GM18868 (cell line): ENCODE measurements at regions not wholly inside any gene's neighbourhood (a gene's known extent, or its start where the extent isn't known, plus 50 kb on each side); places are given as distances from the start of the nearest gene placed in this dataset.
A peak's percentile ranks its signal among the peaks of the same experiment; 100 is the strongest.

Source experiments
- ATAC-seq: cut with Tn5 transposase; IDR thresholded peaks from one replicate; pipeline ENCODE4 v1.9.1; 2021; ENCODE audit warnings: mild to moderate bottlenecking, moderate library complexity; ENCODE audit not compliant: unreplicated experiment

DNA sequence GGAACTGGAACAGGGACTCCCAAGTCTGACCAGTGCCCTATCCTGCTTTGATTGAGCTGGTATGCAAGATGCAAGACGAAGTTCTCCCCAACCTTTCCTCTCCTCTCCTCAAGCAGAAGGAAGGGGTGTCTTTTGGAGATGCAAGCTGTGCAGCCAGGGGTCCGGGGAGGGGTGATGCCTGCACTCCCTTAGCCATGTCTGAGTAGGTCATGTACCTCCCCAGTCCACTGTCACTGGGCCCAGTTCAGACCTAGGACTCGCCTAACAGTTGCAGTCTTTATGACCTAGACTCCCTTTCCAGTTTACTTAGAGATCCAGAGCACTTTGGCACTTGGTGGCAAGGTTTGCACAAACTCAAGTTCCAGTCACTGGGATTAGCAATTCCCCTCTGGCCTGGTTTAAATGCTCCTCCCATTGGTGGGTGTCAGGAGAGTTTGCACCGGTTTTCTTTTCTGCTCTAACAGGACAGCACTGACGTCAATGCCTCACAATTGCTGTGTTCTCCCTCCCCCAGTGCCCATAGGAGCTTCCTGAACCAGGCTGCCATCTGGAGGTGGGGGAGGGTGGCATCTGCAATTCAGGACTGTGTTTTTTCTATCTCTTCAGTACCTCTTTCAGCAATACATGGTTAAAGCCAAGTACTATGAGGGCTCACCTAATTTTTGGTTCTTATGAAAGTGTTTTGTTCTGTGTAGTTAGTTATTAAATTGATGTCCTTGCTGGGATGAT, 782.2 kb downstream of the ARAP2 start:
- no peak for ATAC-seq

DNA sequence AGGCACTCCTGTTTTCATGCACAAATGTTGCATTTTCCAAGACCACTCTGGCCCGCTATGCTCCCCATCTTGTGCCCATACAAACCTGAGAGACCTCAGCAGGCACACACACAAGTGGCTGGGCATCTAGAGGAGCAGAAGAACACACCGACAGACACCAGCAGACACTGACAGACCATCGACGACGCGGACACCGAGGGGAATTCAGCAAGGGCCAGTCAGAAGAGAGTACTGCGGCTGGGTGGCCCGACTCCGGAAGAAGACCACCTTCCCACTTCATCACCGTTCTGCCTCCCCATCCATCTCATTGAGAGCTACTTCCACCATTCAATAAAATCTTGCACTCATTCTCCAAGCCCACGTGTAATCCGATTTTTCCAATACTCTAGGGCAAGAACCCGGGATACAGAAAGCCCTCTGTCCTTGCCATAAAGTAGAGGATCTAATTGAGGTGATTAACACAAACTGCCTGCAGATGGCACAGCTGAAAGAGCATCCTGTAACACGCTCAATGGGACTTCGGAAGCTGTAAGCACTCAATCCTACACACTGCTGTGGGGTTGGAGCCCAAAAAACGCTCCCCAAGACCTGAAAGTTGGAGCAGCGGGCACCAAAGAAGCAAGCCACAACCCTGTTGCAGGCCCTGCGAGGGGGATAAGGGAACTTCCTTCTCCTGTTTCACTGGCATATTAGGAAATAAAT, 780.9 kb downstream of the ARAP2 start:
- ATAC-seq = no peak

DNA sequence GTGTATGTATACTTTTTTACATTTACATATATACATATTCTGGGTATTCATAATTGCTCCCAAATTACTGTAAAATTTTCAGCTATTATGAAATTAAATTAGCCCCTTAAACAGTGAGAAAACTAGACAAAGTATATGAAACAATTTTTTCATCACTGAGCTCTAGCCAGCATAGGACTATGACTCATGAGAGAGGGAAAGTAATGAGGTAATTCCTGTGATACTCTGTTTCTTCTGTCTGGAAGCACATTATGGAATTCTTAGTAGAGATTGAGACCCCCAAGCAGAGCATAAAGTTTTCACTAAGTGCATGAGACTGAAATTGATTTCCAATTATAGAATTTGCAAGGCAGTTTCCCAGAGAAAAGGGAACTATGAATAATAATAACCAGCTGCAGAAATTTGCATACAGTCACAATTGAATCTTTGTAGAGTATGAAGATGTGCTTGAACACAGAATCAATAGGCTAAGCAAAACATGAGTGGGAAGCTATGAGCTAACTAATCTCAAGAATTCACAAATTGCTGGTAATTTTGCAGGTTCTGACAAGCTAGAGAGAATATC, 779.3 kb downstream of the ARAP2 start:
- no peak for ATAC-seq

DNA sequence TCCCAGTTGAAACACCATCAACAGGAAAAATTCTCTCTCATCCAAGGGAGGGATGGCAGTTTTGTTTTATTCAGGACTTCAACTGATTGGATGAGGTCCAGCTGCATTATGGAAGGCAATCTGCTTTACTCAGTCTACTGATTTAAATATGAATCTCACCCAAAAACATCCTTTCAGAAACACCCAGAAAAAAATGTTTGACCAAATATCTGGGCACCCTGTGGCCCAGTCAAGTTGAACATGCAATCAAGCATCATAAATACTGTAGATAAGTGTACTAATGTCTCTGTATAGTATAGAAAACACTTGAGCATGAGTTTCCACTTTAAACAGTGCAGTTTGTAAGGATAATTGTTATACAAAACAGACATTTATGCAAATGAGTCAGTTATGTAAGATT, 753.2 kb downstream of the ARAP2 start:
- ATAC-seq = no peak

DNA sequence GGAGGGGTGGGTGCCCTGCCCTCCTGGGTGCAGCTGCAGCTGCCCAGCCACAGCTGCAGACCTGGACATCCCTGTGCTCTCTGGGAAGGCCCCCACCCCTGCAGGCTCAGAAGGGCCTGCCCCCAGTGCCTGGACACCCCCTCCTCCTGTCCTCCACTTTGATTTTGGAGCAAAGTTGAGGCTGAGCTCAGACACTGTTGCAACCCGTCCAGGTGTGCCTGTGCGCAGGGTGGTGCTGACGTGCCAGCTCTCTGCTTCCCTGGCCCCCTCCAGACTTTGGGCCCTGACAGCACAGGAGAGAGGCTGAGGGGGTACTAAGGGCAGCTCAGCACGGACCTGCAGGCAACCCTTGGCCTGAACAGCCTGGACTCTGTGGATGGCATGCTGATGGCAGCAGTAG, 750.3 kb downstream of the ARAP2 start:
- no peak for ATAC-seq

DNA sequence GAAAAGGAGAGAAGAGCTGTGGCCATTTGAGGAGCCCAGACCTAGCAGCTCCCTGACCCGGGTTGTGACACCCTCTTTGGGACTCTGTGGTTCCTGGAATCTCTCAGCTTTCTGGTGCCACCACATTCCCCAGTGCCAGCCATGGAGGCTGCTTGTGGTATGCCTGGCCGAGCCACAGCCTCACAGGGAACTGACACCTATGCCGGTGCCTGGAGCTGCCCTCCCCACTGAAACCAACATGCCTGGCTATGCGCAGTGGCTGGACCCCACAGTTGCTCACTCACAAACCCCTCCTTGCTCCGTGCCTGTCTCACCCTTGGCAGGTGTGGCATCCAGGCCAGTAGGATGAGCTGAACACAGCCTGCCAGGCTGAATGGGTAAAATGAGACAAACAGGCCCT, 749.4 kb downstream of the ARAP2 start:
- ATAC-seq = no peak

DNA sequence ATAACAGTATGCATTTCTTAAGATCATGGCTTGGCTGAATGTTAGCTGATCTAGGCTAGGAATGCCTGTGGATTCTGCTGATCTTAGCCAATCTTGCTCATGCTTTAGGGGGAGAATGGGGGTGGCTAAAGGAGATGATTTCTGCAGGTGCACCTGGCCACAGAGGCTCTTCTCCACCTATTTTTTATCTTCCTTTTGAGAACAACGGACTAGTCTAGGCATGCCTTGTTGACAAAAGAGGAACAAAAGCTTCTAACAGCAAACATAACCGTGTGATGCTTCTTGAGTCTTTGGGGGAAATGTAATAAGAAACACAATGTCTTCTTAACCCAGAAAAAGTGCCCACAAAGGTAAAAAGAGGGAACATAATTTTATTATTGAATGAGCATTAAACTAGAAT, 743.5 kb downstream of the ARAP2 start:
- peak; percentile 77 for ATAC-seq

DNA sequence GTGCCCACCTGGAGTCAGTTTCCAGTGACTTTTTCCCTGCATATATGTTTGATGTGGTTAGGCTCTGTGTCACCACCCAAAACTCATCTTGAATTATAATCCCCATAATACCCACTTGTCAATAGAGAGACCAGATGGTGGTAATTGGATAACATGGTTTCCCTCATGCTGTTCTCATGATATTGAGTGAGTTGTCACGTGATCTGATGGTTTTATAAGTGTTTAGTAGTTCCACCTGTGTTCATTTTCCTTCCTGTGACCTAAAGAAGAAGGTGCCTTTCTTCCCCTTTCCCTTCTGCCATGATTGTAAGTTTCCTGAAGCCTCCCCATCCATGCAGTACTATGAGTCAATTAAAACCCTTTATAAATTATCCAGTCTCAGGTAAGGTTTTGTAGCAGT, 740.9 kb downstream of the ARAP2 start:
- no peak for ATAC-seq

DNA sequence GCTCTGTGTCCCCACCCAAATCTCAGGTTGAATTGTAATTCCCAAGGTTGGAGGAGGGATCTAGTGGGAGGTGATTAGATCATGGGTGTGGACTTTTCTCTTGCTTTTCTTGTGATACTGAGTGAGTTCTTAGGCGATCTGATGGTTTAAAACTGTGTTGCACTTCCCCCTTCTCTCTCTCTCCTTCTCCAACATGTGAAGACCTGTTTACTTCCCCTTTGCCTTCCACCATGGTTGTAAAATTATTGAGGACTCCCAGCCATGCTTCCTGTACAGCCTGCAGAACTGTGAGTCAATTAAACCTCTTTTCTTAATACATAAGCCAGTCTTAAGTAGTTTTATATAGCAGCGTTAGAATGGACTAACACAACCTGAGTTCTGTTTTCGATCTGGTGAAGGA, 738.2 kb downstream of the ARAP2 start:
- no peak for ATAC-seq

DNA sequence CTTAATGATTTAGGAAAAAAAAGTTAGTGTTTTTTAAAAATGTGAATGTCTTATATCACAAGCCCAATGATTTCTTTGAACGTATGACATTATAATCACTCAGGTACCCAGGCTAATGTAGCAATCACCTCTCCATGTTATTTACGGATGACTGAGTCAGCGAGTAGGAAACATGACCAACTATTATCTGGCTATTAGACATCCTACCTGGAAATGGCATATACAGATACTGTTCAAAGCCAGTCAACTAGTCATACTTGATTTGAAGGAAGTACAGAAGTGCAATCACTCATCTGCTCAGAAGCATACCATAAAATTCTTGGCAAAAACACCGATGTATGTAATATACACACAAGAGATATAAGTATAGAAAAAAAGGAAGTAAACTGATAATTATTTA, 732.5 kb downstream of the ARAP2 start:
- no peak for ATAC-seq

DNA sequence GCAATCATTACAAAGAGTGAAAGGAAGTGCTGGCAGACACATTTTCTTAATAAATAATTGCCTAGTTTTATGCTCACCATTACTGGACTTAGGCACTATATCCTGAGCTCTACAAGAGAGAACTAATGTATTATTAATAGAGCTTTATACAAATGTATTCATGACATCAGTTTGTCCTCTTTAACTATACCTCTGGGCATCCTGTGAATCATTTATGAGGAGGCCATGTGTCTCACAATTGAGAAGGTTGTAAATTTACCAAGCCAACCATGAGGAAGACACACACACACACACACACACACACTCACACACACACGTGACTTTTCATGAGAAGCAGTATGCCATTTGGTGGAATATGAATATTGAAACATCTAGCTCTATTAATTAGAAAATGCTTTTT, 728.2 kb downstream of the ARAP2 start:
- no peak for ATAC-seq

DNA sequence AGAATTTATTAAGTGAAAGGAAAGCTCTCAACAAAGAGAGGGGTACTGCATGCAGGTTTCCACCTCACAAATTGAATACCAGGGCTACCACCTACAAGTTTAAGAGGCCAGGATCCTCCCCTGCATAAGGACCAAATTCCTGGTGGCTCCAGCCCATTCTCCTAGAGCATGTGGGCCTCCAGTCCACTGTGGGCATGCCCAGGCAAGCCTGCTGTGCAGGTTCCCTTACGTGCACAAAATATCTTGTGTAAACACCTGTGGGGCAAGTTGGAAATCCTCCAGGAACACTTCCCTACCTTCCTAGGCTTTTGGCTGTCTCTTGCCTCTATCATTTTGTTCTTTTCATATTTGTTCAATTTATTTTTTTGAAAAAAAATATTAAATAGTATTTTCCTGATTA, 724.3 kb downstream of the ARAP2 start:
- no peak for ATAC-seq

DNA sequence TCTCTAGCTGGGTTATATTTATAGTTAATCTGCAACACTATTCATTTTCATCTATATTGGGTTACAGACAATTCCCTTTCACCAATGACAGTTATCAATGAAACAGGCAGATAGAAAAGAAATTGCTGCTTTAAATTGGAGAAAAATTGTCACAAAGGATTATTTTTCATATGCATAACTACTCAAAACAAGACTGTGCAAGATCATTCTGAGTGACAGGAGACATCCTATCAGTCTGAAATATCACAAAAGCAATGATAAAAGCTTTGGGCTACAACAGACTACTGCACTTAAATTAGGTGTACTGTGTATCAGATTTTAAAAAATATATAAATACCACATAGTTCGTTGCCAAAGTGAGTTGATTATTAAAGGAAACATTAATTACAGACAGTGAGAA, 722.6 kb downstream of the ARAP2 start:
- no peak for ATAC-seq

DNA sequence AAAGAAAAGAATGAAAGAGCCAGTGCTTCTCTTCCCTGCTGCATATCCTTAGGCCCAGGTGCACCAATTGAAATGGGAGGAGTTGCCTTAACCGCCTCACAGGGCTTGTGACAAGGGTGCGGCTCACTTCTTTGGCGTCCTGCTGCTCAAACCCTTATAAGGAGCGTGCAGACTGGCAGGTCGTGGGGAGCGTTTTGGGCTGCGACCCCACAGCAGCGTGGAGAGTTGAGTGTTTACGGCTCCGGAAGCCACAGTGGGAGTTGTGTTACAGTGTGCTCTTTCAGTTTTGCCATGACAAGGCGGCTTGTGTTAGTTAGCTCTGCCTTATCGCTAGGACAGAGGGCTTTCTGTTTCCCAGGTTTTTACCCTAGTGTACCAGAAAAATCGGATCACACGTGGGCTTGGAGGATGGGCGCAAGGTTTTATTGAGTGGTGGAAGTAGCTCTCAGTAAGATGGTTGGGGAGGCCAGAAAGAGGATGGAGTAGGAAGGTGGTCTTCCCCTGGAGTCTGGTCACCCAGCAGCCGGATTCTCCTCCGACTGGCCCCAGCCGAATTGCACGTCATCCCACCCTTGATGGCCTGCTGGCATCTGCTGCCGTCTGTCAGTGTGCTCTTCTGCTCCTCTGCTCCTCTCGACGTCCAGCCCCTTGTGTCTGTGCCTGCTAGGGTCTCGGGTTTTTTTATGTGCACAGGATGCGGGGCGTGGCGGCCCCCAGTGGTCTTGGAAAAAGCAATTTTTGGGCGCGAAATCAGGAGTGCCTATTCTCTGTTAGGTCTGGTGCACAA, 718.9 kb downstream of the ARAP2 start:
- ATAC-seq = no peak

DNA sequence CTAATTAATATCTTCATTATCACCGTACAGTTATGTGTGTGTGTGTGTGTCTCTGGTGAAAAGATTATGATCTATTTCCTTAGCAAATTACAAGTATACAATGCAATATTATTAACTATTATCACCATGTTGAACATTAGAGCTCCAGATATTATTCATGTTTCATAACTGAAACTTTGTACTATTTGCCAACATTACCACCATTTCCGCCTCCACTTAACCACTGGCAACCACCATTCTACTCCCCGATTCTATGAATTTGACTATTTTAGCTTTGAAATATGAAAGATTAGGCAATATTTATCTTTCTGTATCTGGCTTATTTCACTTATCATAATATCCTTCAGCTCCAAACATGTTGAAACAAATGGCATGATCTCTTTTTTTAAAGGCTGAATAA, 717.9 kb downstream of the ARAP2 start:
- ATAC-seq = peak; percentile 68

DNA sequence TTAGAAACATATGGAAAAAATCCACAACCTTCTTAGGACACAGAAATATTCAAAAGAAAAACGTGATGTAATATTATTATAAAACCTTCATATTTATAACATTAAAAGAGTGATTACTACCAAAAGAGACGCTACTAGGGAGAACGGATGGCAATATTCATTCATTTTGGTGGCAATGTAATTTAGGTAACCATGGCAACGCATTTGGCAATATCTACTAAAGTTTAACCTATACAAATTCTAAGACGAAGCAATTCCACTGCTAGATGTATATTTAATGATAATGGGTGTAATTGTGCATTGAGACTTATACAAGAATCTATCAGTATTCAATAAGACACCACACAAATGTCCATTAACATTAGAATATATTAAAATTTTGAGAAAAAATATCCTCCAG, 709.4 kb downstream of the ARAP2 start:
- ATAC-seq = no peak

DNA sequence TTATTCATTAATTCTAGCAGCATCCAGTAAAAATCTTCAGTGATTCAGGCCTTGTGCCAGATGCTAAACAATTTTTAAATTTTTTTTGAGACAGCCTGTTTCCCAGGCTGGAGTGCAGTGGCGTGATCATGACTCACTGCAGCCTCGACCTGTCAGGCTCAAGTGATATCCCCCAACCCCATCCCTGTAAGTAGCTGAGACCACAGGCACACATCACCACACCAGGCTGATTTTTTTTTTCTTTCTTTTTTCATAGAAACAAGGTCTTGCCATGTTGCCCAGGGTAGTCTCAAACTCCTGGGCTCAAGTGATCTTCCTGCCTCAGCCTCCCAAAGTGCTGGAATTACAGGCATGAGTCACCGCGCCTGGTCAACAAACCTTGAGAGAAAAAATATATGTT, 705.5 kb downstream of the ARAP2 start:
- no peak for ATAC-seq

DNA sequence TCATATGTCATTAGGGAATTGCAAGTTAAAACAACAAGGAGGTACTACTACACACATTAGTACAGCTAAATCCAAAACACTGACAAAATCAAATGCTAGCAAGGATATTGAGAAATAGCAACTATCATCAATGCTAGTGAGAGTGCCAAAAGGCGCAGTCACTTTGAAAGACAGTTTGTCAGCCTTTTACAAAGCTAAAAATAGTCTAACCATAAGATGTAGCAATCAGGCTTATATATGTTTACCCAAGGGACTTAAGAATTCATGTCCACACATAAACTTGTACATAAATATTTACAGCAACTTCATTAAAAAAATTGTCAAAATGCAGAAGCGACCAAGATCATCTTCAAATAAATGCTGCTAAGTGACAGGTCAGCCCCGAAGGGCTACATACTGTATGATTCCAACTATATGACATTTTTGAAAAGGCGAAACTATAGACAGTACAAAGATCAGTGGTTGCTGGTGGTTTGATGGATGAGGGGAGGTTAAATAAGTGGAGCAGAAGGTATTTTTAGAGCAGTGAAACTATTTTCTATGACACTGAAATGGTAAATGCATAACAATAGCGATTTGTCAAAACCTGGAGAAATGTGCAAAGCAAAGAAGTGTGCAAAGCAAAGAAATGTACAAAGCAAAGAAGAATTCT, 704.8 kb downstream of the ARAP2 start:
- ATAC-seq = no peak

DNA sequence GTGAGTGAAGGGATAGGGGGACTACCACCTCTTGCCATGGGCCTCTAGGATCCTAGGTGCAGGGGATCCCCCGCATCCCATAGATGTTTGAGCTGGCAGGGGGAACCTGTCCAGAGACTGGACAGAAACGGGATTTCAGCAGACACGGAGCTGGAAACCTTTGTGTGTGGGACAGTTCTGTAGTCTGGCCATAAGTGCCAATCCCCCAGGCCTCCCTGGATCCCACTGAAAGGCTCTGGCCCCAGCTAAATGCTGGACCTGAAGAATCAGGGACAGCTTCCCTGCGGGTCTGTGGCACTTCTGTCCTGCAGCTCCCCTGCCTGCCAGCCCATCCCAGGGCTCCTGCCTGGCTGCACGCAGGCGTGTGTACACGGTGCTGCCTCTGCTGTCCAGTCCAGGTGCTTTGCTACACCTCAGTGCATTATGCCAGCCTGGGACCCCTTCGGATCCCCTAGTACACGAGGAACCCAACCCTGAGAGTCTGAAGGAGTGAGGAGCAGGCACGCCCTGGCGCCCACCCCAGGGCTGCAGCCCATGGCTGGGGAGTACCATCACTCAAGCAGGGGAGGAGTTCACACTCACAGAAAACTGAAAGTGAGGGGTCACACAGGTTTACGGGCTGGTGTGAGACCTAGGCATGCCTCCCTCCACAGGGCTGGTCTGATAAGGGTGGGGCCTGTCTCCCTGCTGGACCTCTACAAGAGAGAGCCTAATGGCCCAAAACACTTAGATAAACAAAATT, 703.0 kb downstream of the ARAP2 start:
- ATAC-seq = no peak

DNA sequence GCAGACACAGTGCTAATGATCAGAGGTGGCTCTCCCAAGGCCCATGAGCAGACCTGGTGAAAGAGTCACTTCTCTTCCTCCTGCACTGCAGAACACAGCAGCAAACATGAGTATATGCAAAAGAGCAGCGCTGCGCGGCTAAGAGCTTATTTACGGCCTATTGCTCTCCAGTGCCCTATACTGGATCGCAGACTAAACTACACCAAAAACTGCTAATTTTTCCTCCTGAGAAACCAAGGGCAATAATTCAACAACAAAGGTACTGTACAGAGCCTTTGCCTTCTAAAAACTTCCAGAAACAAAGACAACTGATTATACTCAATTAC, 702.5 kb downstream of the ARAP2 start:
- ATAC-seq = no peak

DNA sequence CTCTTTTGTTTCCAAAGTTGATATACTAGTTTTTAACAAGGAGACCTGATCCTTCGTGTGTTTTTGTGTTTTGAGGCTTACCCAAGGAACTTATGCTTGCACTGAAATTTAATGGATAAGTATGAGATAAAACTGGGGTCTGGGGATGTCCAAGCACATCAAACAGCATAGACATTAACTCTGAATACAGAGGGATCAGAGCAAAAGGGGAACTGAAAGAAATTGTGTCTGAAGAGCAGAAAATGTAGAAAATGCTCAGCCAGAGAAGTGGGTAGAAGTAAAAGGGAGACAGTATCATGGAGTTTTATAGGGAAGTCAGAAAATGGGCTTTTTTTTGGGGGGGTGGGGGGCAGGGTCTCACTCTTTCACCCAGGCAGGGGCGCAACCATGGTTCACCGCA, 695.4 kb downstream of the ARAP2 start:
- ATAC-seq = peak; percentile 72
